Mammary epithelial cell (primary cell): ENCODE measurements at regions not wholly inside any gene's neighbourhood (a gene's known extent, or its start where the extent isn't known, plus 50 kb on each side); places are given as distances from the start of the nearest gene placed in this dataset.

ENCODE experiments used
- EZH2 ChIP-seq: IDR thresholded peaks from 2 replicates; pipeline ENCODE4 v1.6.1; 2012; ENCODE audit warnings: low read length, inconsistent platforms, borderline replicate concordance
- TF ChIP-seq, protein P1 (sequence below), 2 donors: IDR thresholded peaks in 1 of 2; conservative IDR thresholded peaks in 1 of 2; 2 replicates each; pipeline ENCODE4 v1.5.1; 2011 to 2012; ENCODE audit warnings: inconsistent platforms in 2 of 2, low read length in 2 of 2, mild to moderate bottlenecking in 2 of 2, control low read depth in 1 of 2, low read depth in 1 of 2; ENCODE audit not compliant: insufficient read depth in 1 of 2; ENCODE audit errors: extremely low read depth in 1 of 2

DNA sequence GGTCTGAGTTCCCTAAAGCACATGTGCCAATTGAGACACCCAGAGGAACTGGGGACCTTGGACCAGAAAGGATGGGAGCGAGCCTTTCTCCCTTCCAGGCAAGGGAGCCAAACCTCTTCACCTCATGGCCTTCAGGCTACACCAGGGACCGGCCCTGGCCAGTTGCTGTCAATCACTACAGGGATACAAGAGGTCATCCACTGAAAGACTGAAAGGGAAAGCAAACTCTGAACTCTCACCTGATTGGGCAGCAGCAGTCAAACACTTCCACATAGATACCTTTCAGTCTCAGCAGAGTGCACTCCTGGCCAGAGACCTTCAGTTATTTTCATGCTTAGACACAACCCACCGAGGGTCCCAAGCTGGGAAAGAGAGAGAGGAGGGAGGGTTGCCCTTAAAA is 1956.0 kb upstream of the LRRTM1 start:
- TF ChIP-seq, protein P1, sequence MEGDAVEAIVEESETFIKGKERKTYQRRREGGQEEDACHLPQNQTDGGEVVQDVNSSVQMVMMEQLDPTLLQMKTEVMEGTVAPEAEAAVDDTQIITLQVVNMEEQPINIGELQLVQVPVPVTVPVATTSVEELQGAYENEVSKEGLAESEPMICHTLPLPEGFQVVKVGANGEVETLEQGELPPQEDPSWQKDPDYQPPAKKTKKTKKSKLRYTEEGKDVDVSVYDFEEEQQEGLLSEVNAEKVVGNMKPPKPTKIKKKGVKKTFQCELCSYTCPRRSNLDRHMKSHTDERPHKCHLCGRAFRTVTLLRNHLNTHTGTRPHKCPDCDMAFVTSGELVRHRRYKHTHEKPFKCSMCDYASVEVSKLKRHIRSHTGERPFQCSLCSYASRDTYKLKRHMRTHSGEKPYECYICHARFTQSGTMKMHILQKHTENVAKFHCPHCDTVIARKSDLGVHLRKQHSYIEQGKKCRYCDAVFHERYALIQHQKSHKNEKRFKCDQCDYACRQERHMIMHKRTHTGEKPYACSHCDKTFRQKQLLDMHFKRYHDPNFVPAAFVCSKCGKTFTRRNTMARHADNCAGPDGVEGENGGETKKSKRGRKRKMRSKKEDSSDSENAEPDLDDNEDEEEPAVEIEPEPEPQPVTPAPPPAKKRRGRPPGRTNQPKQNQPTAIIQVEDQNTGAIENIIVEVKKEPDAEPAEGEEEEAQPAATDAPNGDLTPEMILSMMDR (conservative IDR thresholded peaks at IDR 0.05 in 1 of 2, IDR thresholded peaks at IDR 0.05 in 1 of 2; ENCODE audit: extremely low read depth in 1 of 2, insufficient read depth in 1 of 2, low read depth in 1 of 2, low read length in 2 of 2) = no peak
- TF ChIP-seq EZH2 = no peak
